ENCODE measurements at regions not wholly inside any gene's neighbourhood (a gene's known extent, or its start where the extent isn't known, plus 50 kb on each side); places are given as distances from the start of the nearest gene placed in this dataset.

GRCh38 chr4:149108626-149109025 lies 666.4 kb upstream of the NR3C2 start:
- TF ChIP-seq EZH2 (IDR thresholded peaks at IDR 0.05; ENCODE audit: borderline replicate concordance, insufficient read depth, low read depth, low read length, poor library complexity, severe bottlenecking) = no peak
- TF ChIP-seq CTCF (IDR thresholded peaks at IDR 0.05) = no peak

Measured in B cell (primary cell).